DND-41 (cell line): ENCODE measurements at regions not wholly inside any gene's neighbourhood (a gene's known extent, or its start where the extent isn't known, plus 50 kb on each side); places are given as distances from the start of the nearest gene placed in this dataset.

ENCODE experiments used
- CTCF ChIP-seq: IDR thresholded peaks from 2 replicates; pipeline ENCODE4 v1.5.1; 2012; ENCODE audit warnings: borderline replicate concordance, low read length, moderate library complexity, mild to moderate bottlenecking; ENCODE audit not compliant: poor library complexity, severe bottlenecking; ENCODE audit errors: extremely low read depth
- EZH2 ChIP-seq: IDR thresholded peaks from 3 replicates; pipeline ENCODE4 v1.6.1; 2012; ENCODE audit warnings: borderline replicate concordance, low read depth, mild to moderate bottlenecking, moderate library complexity, low read length, inconsistent platforms; ENCODE audit not compliant: severe bottlenecking

GRCh38 chr3:162019817-162020216 is 523.2 kb downstream of the OTOL1 start:
- no peak for TF ChIP-seq CTCF
- no peak for TF ChIP-seq EZH2
